ENCODE measurements at regions not wholly inside any gene's neighbourhood (a gene's known extent, or its start where the extent isn't known, plus 50 kb on each side); places are given as distances from the start of the nearest gene placed in this dataset.
"Not testable (repeated sequence)": the region's sequence is repeated elsewhere in the genome, so short reads cannot be mapped to it uniquely, and the experiment has no call there.

DNA sequence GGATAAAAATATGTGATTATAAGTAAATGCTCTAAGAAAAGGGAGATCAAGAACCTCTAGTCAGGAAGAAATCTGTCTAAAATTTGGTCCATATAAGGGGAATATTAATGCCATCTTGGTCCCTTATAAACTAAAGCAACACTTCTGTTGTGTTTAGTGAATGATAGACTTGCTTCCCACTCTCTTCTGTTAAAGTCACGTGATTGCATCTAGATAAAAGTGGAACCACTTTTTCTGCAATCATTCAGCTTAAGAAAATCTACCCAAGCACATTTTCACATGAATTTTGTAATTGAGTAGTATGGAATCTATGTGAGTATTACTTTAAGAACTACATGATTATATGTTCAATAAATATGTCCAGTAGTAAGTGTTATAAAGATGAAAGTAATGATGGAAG, 782.9 kb upstream of the MIR17HG start:
- no peak for FAIRE-seq
- DNase-seq (ENCODE audit: insufficient read length), result no peak
- TF ChIP-seq TAF1 (IDR thresholded peaks at IDR 0.05; ENCODE audit: borderline replicate concordance, low read depth, low read length), result no peak
- TF ChIP-seq POLR2A (IDR thresholded peaks at IDR 0.05; ENCODE audit: low read depth, low read length), result no peak
- no peak for TF ChIP-seq POLR2AphosphoS5 (IDR thresholded peaks at IDR 0.05; ENCODE audit: low read depth, low read length)

DNA sequence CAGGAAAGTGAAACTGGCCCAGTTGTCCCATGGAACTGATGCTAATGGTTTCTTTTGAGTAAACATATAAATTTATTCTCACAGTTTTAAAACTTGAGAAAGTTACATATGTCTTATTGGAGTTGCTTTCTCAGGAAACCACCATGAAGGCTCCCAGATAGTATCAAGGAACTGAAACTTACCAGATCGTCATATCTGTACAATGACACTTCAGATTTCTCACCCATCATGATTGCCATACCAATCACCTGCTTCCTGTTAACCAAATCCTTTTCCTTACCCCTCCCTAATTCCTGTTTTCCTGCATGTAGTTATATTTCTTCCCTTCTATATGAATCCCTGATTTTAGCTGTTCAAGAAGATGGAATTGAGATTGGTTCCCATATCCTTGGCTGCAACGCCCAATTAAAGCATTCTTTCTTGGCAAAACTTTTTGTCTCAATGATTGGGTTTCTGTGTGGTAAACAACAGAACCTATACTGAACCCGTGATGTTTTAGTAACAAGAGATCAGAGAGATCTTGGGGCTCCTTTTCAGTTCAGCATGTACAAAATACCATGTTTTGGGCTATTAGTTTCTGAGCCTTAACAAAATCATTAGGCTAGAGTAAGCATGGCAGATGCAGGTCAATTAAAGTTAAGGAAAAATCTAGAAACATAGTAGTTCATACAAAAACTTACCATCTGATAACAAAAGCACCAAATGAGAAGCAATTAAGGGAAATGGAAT, 781.3 kb upstream of the MIR17HG start:
- TF ChIP-seq POLR2AphosphoS5 (IDR thresholded peaks at IDR 0.05; ENCODE audit: low read depth, low read length) (no peak), POLR2A (IDR thresholded peaks at IDR 0.05; ENCODE audit: low read depth, low read length) (no peak), TAF1 (IDR thresholded peaks at IDR 0.05; ENCODE audit: borderline replicate concordance, low read depth, low read length) (no peak)
- FAIRE-seq (no peak), DNase-seq (ENCODE audit: insufficient read length) (no peak)

GRCh38 chr13:90568165-90568564, 779.3 kb upstream of the MIR17HG start:
- TF ChIP-seq TAF1 (IDR thresholded peaks at IDR 0.05; ENCODE audit: borderline replicate concordance, low read depth, low read length) (no peak), POLR2A (IDR thresholded peaks at IDR 0.05; ENCODE audit: low read depth, low read length) (no peak), POLR2AphosphoS5 (IDR thresholded peaks at IDR 0.05; ENCODE audit: low read depth, low read length) (no peak)
- DNase-seq (ENCODE audit: insufficient read length) (no peak), FAIRE-seq (no peak)

DNA sequence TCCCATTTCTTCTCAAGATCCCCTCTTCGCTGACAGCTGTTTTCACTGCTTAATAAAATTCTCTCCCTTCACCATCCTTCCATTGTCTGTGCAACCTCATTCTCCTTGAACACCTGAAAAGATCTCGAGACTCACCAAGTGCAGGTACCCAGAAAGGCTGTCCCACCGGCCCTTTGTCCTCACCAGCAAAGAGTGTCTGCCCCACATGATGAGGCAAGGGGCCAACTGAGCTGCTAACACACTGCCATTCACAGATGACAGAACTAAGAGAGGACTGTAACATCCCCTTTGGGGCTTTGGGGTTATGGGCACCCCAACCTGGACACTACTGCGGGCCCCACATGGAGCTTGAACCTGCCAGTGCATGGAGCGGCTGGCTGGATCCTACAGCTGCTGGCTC, 771.4 kb upstream of the MIR17HG start:
- DNase-seq (ENCODE audit: insufficient read length) (no peak), FAIRE-seq (no peak)
- TF ChIP-seq POLR2A (IDR thresholded peaks at IDR 0.05; ENCODE audit: low read depth, low read length) (no peak), TAF1 (IDR thresholded peaks at IDR 0.05; ENCODE audit: borderline replicate concordance, low read depth, low read length) (no peak), POLR2AphosphoS5 (IDR thresholded peaks at IDR 0.05; ENCODE audit: low read depth, low read length) (no peak)

- no peak for FAIRE-seq
- no peak for DNase-seq (ENCODE audit: insufficient read length)
Measured at GRCh38 chr13:90577726-90578125, 769.8 kb upstream of the MIR17HG start.

DNA sequence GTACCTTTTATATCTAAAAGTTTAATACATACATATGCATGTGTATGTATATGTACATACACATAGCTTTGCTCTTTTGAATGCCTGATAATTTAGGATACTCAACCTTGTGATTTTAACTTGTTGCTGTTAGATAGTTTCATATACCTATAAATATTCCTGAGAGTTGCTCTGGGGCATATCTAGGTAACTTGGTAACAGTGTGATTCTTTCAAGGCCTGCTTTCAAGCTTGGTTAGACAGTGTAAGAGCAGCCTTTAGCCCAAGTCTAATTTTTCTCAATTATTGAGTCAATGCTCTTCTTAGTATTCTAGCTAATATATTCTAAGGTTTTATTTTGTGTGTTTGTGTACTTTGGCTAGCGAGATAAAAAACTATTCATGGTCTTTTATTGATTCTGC, 762.1 kb upstream of the MIR17HG start:
- no peak for DNase-seq (ENCODE audit: insufficient read length)
- TF ChIP-seq TAF1 (IDR thresholded peaks at IDR 0.05; ENCODE audit: borderline replicate concordance, low read depth, low read length) (no peak), POLR2AphosphoS5 (IDR thresholded peaks at IDR 0.05; ENCODE audit: low read depth, low read length) (no peak), POLR2A (IDR thresholded peaks at IDR 0.05; ENCODE audit: low read depth, low read length) (no peak)
- FAIRE-seq, result no peak

More at GRCh38 chr13:90577726-90578125, 769.8 kb upstream of the MIR17HG start:
- TF ChIP-seq POLR2A (IDR thresholded peaks at IDR 0.05; ENCODE audit: low read depth, low read length) (no peak), POLR2AphosphoS5 (IDR thresholded peaks at IDR 0.05; ENCODE audit: low read depth, low read length) (no peak), TAF1 (IDR thresholded peaks at IDR 0.05; ENCODE audit: borderline replicate concordance, low read depth, low read length) (no peak)

GRCh38 chr13:90591260-90591926, 756.1 kb upstream of the MIR17HG start:
- DNase-seq (ENCODE audit: insufficient read length) (no peak), FAIRE-seq (no peak)
- TF ChIP-seq POLR2AphosphoS5 (IDR thresholded peaks at IDR 0.05; ENCODE audit: low read depth, low read length), result no peak
- no peak for TF ChIP-seq POLR2A (IDR thresholded peaks at IDR 0.05; ENCODE audit: low read depth, low read length)
- no peak for TF ChIP-seq TAF1 (IDR thresholded peaks at IDR 0.05; ENCODE audit: borderline replicate concordance, low read depth, low read length)

- no peak for DNase-seq (ENCODE audit: insufficient read length)
- FAIRE-seq, result no peak
- TF ChIP-seq POLR2A (IDR thresholded peaks at IDR 0.05; ENCODE audit: low read depth, low read length) (no peak), POLR2AphosphoS5 (IDR thresholded peaks at IDR 0.05; ENCODE audit: low read depth, low read length) (no peak), TAF1 (IDR thresholded peaks at IDR 0.05; ENCODE audit: borderline replicate concordance, low read depth, low read length) (no peak)
Measured at GRCh38 chr13:90591927-90592268, 755.6 kb upstream of the MIR17HG start.

- FAIRE-seq (no peak), DNase-seq (ENCODE audit: insufficient read length) (no peak)
- no peak for TF ChIP-seq TAF1 (IDR thresholded peaks at IDR 0.05; ENCODE audit: borderline replicate concordance, low read depth, low read length)
- no peak for TF ChIP-seq POLR2A (IDR thresholded peaks at IDR 0.05; ENCODE audit: low read depth, low read length)
- no peak for TF ChIP-seq POLR2AphosphoS5 (IDR thresholded peaks at IDR 0.05; ENCODE audit: low read depth, low read length)
Measured at GRCh38 chr13:90592943-90593342, 754.5 kb upstream of the MIR17HG start.

DNA sequence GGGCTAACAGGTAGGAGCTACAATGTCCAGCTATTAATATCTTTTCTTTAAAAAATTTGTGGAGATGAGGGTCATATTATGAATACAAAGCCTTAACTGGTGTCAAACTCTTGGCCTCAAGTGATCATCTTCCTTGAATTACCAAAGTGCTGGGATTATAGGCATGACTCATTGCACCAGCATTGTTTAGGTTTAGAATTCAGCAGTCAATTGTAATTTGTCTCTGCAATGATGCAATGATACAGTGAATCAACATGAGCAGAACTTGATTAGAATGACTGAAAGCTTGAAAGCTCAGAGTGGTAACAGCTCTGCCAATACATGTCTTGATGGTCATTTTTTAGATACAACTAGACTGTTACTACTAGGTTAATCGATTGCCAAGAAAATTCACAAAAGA, 752.8 kb upstream of the MIR17HG start:
- TF ChIP-seq POLR2A (IDR thresholded peaks at IDR 0.05; ENCODE audit: low read depth, low read length) (no peak), TAF1 (IDR thresholded peaks at IDR 0.05; ENCODE audit: borderline replicate concordance, low read depth, low read length) (no peak), POLR2AphosphoS5 (IDR thresholded peaks at IDR 0.05; ENCODE audit: low read depth, low read length) (no peak)
- FAIRE-seq, result no peak
- DNase-seq (ENCODE audit: insufficient read length), result no peak

DNA sequence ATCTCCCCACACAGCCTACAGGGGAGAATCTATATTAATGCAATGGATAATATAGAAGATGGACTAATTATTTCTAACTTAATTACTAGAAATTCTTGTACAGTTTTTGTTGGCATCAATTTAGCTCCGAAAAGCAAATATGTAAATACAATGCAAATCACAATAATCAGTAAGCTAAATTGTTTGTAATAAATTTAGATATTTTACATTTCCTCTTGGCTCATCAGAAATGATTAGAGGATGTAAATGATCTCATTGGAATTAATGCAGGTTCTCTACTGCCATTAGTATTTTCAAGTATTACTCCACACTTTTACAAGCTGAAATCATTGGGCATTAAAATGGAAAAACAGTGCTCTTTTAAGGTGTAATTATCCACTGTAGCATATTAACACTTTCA, 741.8 kb upstream of the MIR17HG start:
- TF ChIP-seq TAF1 (IDR thresholded peaks at IDR 0.05; ENCODE audit: borderline replicate concordance, low read depth, low read length) (no peak), POLR2A (IDR thresholded peaks at IDR 0.05; ENCODE audit: low read depth, low read length) (no peak), POLR2AphosphoS5 (IDR thresholded peaks at IDR 0.05; ENCODE audit: low read depth, low read length) (no peak)
- FAIRE-seq (no peak), DNase-seq (ENCODE audit: insufficient read length) (no peak)

GRCh38 chr13:90606921-90607320, 740.6 kb upstream of the MIR17HG start:
- not testable (repeated sequence) for DNase-seq (ENCODE audit: insufficient read length); FAIRE-seq

Measured in GM12892 (cell line).